Uterus (tissue), 3 donors: ENCODE measurements at regions not wholly inside any gene's neighbourhood (a gene's known extent, or its start where the extent isn't known, plus 50 kb on each side); places are given as distances from the start of the nearest gene placed in this dataset.

ENCODE experiments used
- DNase-seq, 2 donors: peaks; one replicate each; pipeline ENCODE4 v3.0.0-alpha.2; 2019 to 2020
- H3K27ac ChIP-seq, 2 donors: fragments of 200-600 bp; sonication (generic); 1 replicate in 1 of 2; 2 replicates in 1 of 2; pipeline ENCODE4 v1.5.1; 2016 to 2018
- H3K27me3 ChIP-seq, 2 donors: fragments of 200-600 bp; sonication (generic); one replicate each; pipeline ENCODE4 v1.5.1; 2018 to 2019; ENCODE audit warnings: control low read depth in 1 of 2
- H3K36me3 ChIP-seq, 2 donors: fragments of 200-600 bp; sonication (generic); one replicate each; pipeline ENCODE4 v1.5.1; 2019; ENCODE audit warnings: control low read depth in 1 of 2
- H3K4me1 ChIP-seq, 2 donors: fragments of 200-600 bp; sonication (generic); one replicate each; pipeline ENCODE4 v1.5.1; 2018 to 2019; ENCODE audit warnings: control low read depth in 1 of 2
- H3K4me3 ChIP-seq, 2 donors: fragments of 200-600 bp; sonication (generic); 1 replicate in 1 of 2; 2 replicates in 1 of 2; pipeline ENCODE4 v1.5.1; 2018 to 2019; ENCODE audit warnings: mild to moderate bottlenecking in 1 of 2
- H3K9me3 ChIP-seq, 2 donors: fragments of 200-600 bp; sonication (generic); one replicate each; pipeline ENCODE4 v1.5.1; 2019; ENCODE audit warnings: control low read depth in 1 of 2
- CTCF ChIP-seq, 4 experiments: fragments of 200-600 bp in 2 of 4; fragments of 450-650 bp in 2 of 4; sonication (generic) in 2 of 4; IDR thresholded peaks; one replicate each; pipeline ENCODE4 v1.5.1; 2016 to 2019; ENCODE audit warnings: antibody characterized with exemption in 4 of 4, mild to moderate bottlenecking in 2 of 4, moderate library complexity in 1 of 4
- POLR2A ChIP-seq, 2 donors: fragments of 450-650 bp; IDR thresholded peaks; one replicate each; pipeline ENCODE4 v1.6.1; 2016; ENCODE audit warnings: antibody characterized with exemption in 2 of 2, mild to moderate bottlenecking in 1 of 2, moderate library complexity in 1 of 2
- intact Hi-C: fragments of 100-400 bp; cut with DNase I; formaldehyde crosslinking; loops from one replicate; pipeline ENCODE4 v1.15.1; 2023; ENCODE audit warnings: low total_unique reads
- donor health status: DM: yes; HTN: yes; CAD: no.

GRCh38 chr11:16607675-16608644 lies 130.5 kb upstream of the C11orf58 start:
- H3K36me3 ChIP-seq: no peaks in the 10 kb centered on the region
- peak overlapping the region; percentile 52 to 65 for H3K27ac ChIP-seq
- H3K4me3 ChIP-seq: peak overlapping the region; percentile 31 to 54
- peaks cover 0 to 9% of the 10 kb centered on the region in 2 donors for H3K4me1 ChIP-seq
- intact Hi-C loops: loop anchor here (2.0 kb wide), 1 partner anchor 957 kb away; no protein-coding TSS in a partner anchor
- DNase-seq: peak in 1 of 2 donors; percentile 41
- no peaks in the 10 kb centered on the region for H3K9me3 ChIP-seq
- H3K27me3 ChIP-seq: peaks cover 9 to 48% of the 10 kb centered on the region in 2 donors
- peak in 1 of 2 donors; percentile 10 for TF ChIP-seq POLR2A (IDR thresholded peaks at IDR 0.05)
- TF ChIP-seq CTCF (IDR thresholded peaks at IDR 0.05): no peak

GRCh38 chr11:16606784-16607674 lies 131.4 kb upstream of the C11orf58 start:
- no peak for TF ChIP-seq CTCF (IDR thresholded peaks at IDR 0.05)
- TF ChIP-seq POLR2A (IDR thresholded peaks at IDR 0.05): peak in 1 of 2 donors; percentile 9
- H3K27ac ChIP-seq: peak overlapping the region; percentile 52 to 65
- H3K9me3 ChIP-seq: no peaks in the 10 kb centered on the region
- no peaks in the 10 kb centered on the region for H3K36me3 ChIP-seq
- intact Hi-C loops: loop anchor here (2.0 kb wide), 1 partner anchor 956 kb away; no protein-coding TSS in a partner anchor
- peaks cover 9 to 43% of the 10 kb centered on the region in 2 donors for H3K27me3 ChIP-seq
- H3K4me3 ChIP-seq: peak overlapping the region; percentile 31 to 54
- DNase-seq: no peak
- H3K4me1 ChIP-seq: peaks cover 0 to 9% of the 10 kb centered on the region in 2 donors

GRCh38 chr11:16605894-16606783 lies 132.3 kb upstream of the C11orf58 start:
- Histone ChIP-seq H3K27ac (peak overlapping the region; percentile 65 to 67), H3K9me3 (no peaks in the 10 kb centered on the region), H3K4me1 (peaks cover 0 to 9% of the 10 kb centered on the region in 2 donors), H3K27me3 (peaks cover 9 to 39% of the 10 kb centered on the region in 2 donors), H3K36me3 (no peaks in the 10 kb centered on the region), H3K4me3 (peak overlapping the region; percentile 31 to 54)
- TF ChIP-seq CTCF (IDR thresholded peaks at IDR 0.05): peak; percentile 86 to 94 (median 90)
- peak; percentile 38 to 42 for TF ChIP-seq POLR2A (IDR thresholded peaks at IDR 0.05)
- peak; percentile 82 to 87 for DNase-seq
- intact Hi-C loops: loop anchor here (2.0 kb wide), 1 partner anchor 955 kb away; no protein-coding TSS in a partner anchor

- peak in 1 of 2 donors; percentile 13 for DNase-seq
- no peaks in the 10 kb centered on the region for H3K36me3 ChIP-seq
- peak overlapping the region; percentile 31 to 54 for H3K4me3 ChIP-seq
- intact Hi-C loops: no loop called here
- TF ChIP-seq CTCF (IDR thresholded peaks at IDR 0.05) (no peak), POLR2A (IDR thresholded peaks at IDR 0.05) (no peak)
- peaks cover 0 to 9% of the 10 kb centered on the region in 2 donors for H3K4me1 ChIP-seq
- no peaks in the 10 kb centered on the region for H3K9me3 ChIP-seq
- H3K27ac ChIP-seq: peak overlapping the region; percentile 65 to 67
- peaks cover 9 to 36% of the 10 kb centered on the region in 2 donors for H3K27me3 ChIP-seq
These were observed 133.0 kb upstream of the C11orf58 start for GRCh38 chr11:16605389-16605893.
